Brain microvascular endothelial cell (primary cell): ENCODE measurements at regions not wholly inside any gene's neighbourhood (a gene's known extent, or its start where the extent isn't known, plus 50 kb on each side); places are given as distances from the start of the nearest gene placed in this dataset.

ENCODE experiments used
- DNase-seq: peaks from one replicate; pipeline ENCODE4 v3.0.0-alpha.2; 2020
- H3K27ac ChIP-seq: fragments of 250-450 bp; sonication (Bioruptor Pico); 2 replicates; pipeline ENCODE4 v1.5.1; 2020; ENCODE audit warnings: mild to moderate bottlenecking, moderate library complexity
- H3K27me3 ChIP-seq: fragments of 250-450 bp; sonication (Bioruptor Pico); replicated peaks from 2 replicates; pipeline ENCODE4 v1.5.1; 2020; ENCODE audit warnings: mild to moderate bottlenecking
- H3K36me3 ChIP-seq: fragments of 250-450 bp; sonication (Bioruptor Pico); replicated peaks from 2 replicates; pipeline ENCODE4 v1.5.1; 2020; ENCODE audit warnings: mild to moderate bottlenecking
- H3K4me3 ChIP-seq: 2 replicates; pipeline ENCODE4 v1.5.1; 2011; ENCODE audit warnings: low read depth, mild to moderate bottlenecking, control low read depth, low read length, moderate library complexity
- in situ Hi-C: cut with HindIII; loops from 2 replicates; pipeline ENCODE4 v1.10.0; 2017; ENCODE audit warnings: low sequenced_read_pairs, low pct_ligation_motif_present
- TF ChIP-seq, protein P1 (sequence below): IDR thresholded peaks from 2 replicates; pipeline ENCODE4 v1.5.1; 2011; ENCODE audit warnings: low read depth, mild to moderate bottlenecking, moderate library complexity, low read length, control low read depth, inconsistent platforms; ENCODE audit errors: missing control alignments

GRCh38 chr1:238980053-238980452, 406.3 kb upstream of the CHRM3 start:
- Histone ChIP-seq H3K4me3 (no peak overlapping the region), H3K36me3 (no peaks in the 10 kb centered on the region), H3K27me3 (no peaks in the 10 kb centered on the region), H3K27ac (no peak overlapping the region)
- DNase-seq, result no peak
- TF ChIP-seq, protein P1, sequence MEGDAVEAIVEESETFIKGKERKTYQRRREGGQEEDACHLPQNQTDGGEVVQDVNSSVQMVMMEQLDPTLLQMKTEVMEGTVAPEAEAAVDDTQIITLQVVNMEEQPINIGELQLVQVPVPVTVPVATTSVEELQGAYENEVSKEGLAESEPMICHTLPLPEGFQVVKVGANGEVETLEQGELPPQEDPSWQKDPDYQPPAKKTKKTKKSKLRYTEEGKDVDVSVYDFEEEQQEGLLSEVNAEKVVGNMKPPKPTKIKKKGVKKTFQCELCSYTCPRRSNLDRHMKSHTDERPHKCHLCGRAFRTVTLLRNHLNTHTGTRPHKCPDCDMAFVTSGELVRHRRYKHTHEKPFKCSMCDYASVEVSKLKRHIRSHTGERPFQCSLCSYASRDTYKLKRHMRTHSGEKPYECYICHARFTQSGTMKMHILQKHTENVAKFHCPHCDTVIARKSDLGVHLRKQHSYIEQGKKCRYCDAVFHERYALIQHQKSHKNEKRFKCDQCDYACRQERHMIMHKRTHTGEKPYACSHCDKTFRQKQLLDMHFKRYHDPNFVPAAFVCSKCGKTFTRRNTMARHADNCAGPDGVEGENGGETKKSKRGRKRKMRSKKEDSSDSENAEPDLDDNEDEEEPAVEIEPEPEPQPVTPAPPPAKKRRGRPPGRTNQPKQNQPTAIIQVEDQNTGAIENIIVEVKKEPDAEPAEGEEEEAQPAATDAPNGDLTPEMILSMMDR, result no peak
- in situ Hi-C loops, result no loop called here

DNA sequence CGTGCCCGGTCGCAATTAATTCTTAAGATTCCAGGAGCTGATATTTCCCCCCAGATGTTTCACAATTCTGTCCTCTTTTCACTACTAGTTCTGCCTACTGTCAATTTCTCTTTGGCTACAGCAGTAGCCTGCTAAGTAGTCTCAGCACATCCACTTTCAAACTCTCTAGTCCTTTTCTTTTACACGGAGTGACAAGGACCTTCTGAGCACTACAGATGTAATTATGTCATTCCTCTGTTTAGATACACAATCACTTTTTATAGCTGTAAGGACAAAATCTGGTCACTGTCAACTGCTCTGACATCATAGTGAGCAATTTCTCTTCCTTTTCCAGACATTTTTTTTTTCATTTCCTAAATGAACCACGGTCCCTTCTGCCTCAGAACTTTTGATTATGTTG, 421.7 kb upstream of the CHRM3 start:
- H3K36me3 ChIP-seq, result no peaks in the 10 kb centered on the region
- TF ChIP-seq, protein P1, result no peak
- in situ Hi-C loops, result no loop called here
- no peak overlapping the region for H3K27ac ChIP-seq
- no peak for DNase-seq
- no peak overlapping the region for H3K4me3 ChIP-seq
- no peaks in the 10 kb centered on the region for H3K27me3 ChIP-seq

GRCh38 chr1:238962941-238963340, 423.4 kb upstream of the CHRM3 start:
- DNase-seq, result no peak
- TF ChIP-seq, protein P1, result no peak
- in situ Hi-C loops, result no loop called here
- Histone ChIP-seq H3K4me3 (no peak overlapping the region), H3K36me3 (no peaks in the 10 kb centered on the region), H3K27me3 (no peaks in the 10 kb centered on the region), H3K27ac (no peak overlapping the region)

DNA sequence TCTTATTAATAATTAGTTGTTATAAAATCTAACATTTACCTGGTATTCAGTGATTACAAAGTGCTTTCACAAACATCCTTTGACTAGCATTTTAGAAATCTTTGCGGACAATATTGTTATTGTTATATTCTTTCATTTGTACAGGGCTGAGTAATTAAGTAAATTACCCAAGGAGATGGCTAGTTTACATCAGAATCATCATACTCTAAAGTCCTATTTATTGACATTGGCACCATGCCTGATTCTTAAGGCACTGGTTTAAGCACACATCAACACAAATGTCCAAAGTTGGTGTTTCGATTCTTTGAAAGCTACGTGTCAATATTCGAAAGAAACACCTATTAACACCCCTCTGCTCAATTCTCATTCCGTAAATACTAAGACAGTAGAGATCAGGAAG, 424.6 kb upstream of the CHRM3 start:
- Histone ChIP-seq H3K27ac (no peak overlapping the region), H3K4me3 (no peak overlapping the region), H3K27me3 (no peaks in the 10 kb centered on the region), H3K36me3 (no peaks in the 10 kb centered on the region)
- in situ Hi-C loops, result no loop called here
- TF ChIP-seq, protein P1, result no peak
- DNase-seq, result no peak

DNA sequence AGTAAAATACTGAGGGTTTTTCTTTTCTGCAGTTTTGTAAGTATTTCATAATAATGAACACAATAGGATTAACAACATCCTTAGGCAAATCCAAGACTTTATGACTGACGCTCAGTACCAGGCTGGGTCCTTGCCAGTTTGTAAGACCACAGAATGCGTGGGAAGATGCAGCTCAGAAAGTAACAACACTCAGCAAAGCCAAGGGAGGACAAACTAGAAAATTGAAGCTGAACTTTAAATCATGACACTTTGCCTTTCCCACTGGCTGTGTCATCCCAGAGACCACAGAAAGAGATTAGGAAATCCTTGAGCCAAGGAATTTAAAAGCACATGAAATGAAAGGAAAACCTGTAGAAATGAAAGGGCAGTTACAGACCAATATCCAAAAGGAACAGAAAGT, 426.3 kb upstream of the CHRM3 start:
- Histone ChIP-seq H3K27ac (no peak overlapping the region), H3K27me3 (no peaks in the 10 kb centered on the region), H3K4me3 (no peak overlapping the region), H3K36me3 (no peaks in the 10 kb centered on the region)
- TF ChIP-seq, protein P1, result no peak
- in situ Hi-C loops, result no loop called here
- peak; percentile 42 for DNase-seq

DNA sequence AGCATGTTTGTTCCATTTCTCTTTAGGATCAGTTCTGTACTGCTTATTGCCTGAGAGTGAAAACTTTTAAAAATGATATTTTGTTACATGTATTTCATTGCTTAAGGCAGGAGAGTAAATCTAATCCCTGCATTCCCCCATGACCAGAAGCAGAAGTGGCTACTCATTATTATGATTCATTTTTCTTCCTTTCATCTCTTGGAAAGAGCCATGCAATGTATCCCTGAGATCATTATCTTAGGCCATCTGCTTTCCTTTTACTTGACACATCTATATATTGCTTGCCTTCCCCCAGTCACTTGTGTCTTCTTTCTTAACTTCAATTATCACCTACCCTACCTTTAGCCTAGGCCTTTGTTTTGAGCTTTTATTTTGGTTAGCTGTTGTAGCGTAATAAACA, 430.4 kb upstream of the CHRM3 start:
- in situ Hi-C loops, result no loop called here
- Histone ChIP-seq H3K36me3 (no peaks in the 10 kb centered on the region), H3K27ac (no peak overlapping the region), H3K27me3 (no peaks in the 10 kb centered on the region), H3K4me3 (no peak overlapping the region)
- no peak for DNase-seq
- TF ChIP-seq, protein P1, result no peak
